Muscle of leg (tissue), 3 donors: ENCODE measurements at regions not wholly inside any gene's neighbourhood (a gene's known extent, or its start where the extent isn't known, plus 50 kb on each side); places are given as distances from the start of the nearest gene placed in this dataset.

Source experiments
- DNase-seq: peaks from one replicate; pipeline ENCODE4 v3.0.0; 2013
- H3K27ac ChIP-seq: one replicate; pipeline ENCODE4 v1.5.1; 2013; ENCODE audit warnings: mild to moderate bottlenecking, low read length, control low read depth
- H3K27me3 ChIP-seq: one replicate; pipeline ENCODE4 v1.6.1; 2013; ENCODE audit warnings: low read length; ENCODE audit not compliant: control insufficient read depth, insufficient read depth
- H3K36me3 ChIP-seq: one replicate; pipeline ENCODE4 v1.6.1; 2013; ENCODE audit warnings: low read length; ENCODE audit not compliant: control insufficient read depth, insufficient read depth
- H3K4me1 ChIP-seq: one replicate; pipeline ENCODE4 v1.6.1; 2013; ENCODE audit warnings: low read length; ENCODE audit not compliant: control insufficient read depth, insufficient read depth
- H3K4me3 ChIP-seq: one replicate; pipeline ENCODE4 v1.5.1; 2013; ENCODE audit warnings: low read length, control low read depth
- H3K9me3 ChIP-seq: replicated peaks from 2 replicates; pipeline ENCODE4 v1.6.1; 2013; ENCODE audit warnings: low read depth, low read length; ENCODE audit not compliant: control insufficient read depth
- WGBS: methylation state at CpG from one replicate; pipeline ENCODE4 v1.1.5; 2013; ENCODE audit warnings: missing lambda C conversion rate; ENCODE audit not compliant: insufficient coverage; 5-methylcytosine and 5-hydroxymethylcytosine counted together

- no peak for DNase-seq
- no peaks in the 10 kb centered on the region for H3K9me3 ChIP-seq
- WGBS: 80% methylated on average over 4 of the region's 5 CpGs
- no peak overlapping the region for H3K27ac ChIP-seq
- H3K4me1 ChIP-seq: peaks cover 18% of the 10 kb centered on the region
- no peaks in the 10 kb centered on the region for H3K27me3 ChIP-seq
- H3K4me3 ChIP-seq: no peak overlapping the region
- H3K36me3 ChIP-seq: no peaks in the 10 kb centered on the region
Measured at GRCh38 chr5:173741729-173742431, 125.4 kb upstream of the BOD1 start.

DNA sequence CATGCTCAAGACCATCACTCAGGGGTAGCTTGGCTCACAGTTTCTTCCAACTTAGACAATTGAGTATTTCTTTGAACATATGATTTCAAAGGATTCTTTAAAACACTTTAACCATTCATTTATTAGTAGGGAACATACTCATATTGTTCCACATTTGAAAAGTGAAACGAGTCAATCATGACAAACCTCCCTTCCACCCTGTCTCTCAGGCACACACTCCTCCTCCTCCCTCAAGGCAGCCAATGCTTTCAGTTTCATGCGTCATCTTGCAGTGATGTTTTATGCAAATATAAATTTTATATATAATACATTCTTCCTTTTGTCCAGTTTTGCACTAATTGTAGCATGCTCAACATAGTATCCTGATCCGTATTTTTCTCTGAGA lies 126.0 kb upstream of the BOD1 start:
- 100% methylated on average over 1 of the region's 3 CpGs for WGBS
- Histone ChIP-seq H3K4me3 (no peak overlapping the region), H3K27me3 (no peaks in the 10 kb centered on the region), H3K36me3 (no peaks in the 10 kb centered on the region), H3K4me1 (peaks cover 18% of the 10 kb centered on the region), H3K27ac (no peak overlapping the region), H3K9me3 (no peaks in the 10 kb centered on the region)
- DNase-seq: no peak

DNA sequence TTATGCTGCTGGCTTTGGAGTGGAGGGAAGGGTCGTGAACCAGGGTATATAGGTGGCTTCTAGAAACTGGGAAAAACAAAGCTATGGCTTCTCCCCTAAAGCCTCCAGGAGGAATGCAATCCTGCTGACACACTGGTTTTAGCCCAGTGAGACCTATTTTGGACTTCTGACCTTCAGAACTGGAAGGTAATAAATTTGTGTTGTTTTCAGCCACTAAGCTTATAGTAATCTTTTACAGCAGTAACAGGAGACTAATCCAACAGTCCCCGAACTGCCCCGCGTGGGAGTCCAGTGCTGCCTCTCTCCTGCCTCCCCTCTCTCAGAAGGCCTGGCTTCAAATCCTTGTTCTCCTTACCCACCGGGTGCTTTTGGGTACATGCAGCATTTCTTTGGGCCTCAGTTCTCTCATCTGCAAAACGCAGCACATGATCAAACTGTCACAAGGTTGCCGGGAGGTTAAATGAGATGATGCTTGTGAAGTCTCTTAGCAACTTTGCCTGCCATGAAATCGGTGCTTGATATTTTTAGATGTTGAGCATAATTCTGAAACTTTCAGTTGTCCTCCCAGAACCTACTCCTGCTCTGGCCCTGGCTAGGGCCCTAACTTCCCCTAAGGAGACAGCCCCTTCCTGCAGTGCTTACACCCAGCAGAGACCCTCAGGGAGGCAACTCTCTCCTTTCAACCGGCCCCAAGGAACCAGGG lies 127.3 kb upstream of the BOD1 start:
- WGBS: 58% methylated on average over 7 of the region's 9 CpGs
- Histone ChIP-seq H3K4me1 (peaks cover 18% of the 10 kb centered on the region), H3K27me3 (no peaks in the 10 kb centered on the region)

GRCh38 chr5:173744551-173744950 lies 128.1 kb upstream of the BOD1 start:
- H3K27me3 ChIP-seq: no peaks in the 10 kb centered on the region
- no peaks in the 10 kb centered on the region for H3K36me3 ChIP-seq
- H3K4me1 ChIP-seq: peaks cover 18% of the 10 kb centered on the region
- 12% methylated on average over 6 of the region's 8 CpGs for WGBS
- peak; percentile 50 for DNase-seq
- no peaks in the 10 kb centered on the region for H3K9me3 ChIP-seq
- H3K4me3 ChIP-seq: no peak overlapping the region
- H3K27ac ChIP-seq: peak overlapping the region; percentile 29

More for the DNA sequence above, 127.3 kb upstream of the BOD1 start:
- Histone ChIP-seq H3K9me3 (no peaks in the 10 kb centered on the region), H3K4me3 (no peak overlapping the region), H3K36me3 (no peaks in the 10 kb centered on the region), H3K27ac (no peak overlapping the region)
- peak; percentile 20 for DNase-seq

- H3K9me3 ChIP-seq: no peaks in the 10 kb centered on the region
- DNase-seq: peak; percentile 47
- H3K27ac ChIP-seq: peak overlapping the region; percentile 29
- H3K27me3 ChIP-seq: no peaks in the 10 kb centered on the region
- 46% methylated on average over 3 of the region's 4 CpGs for WGBS
- peaks cover 18% of the 10 kb centered on the region for H3K4me1 ChIP-seq
- H3K36me3 ChIP-seq: no peaks in the 10 kb centered on the region
- no peak overlapping the region for H3K4me3 ChIP-seq
Measured at GRCh38 chr5:173745123-173745522, 128.7 kb upstream of the BOD1 start.

GRCh38 chr5:173745557-173745956 lies 129.1 kb upstream of the BOD1 start:
- DNase-seq: no peak
- no peak overlapping the region for H3K27ac ChIP-seq
- no peaks in the 10 kb centered on the region for H3K36me3 ChIP-seq
- no peaks in the 10 kb centered on the region for H3K27me3 ChIP-seq
- no peaks in the 10 kb centered on the region for H3K9me3 ChIP-seq
- no peak overlapping the region for H3K4me3 ChIP-seq
- 87% methylated on average over 3 of the region's 7 CpGs for WGBS
- H3K4me1 ChIP-seq: peaks cover 18% of the 10 kb centered on the region

GRCh38 chr5:173746047-173746646 lies 129.7 kb upstream of the BOD1 start:
- Histone ChIP-seq H3K4me1 (peaks cover 18% of the 10 kb centered on the region), H3K27ac (no peak overlapping the region), H3K27me3 (no peaks in the 10 kb centered on the region), H3K9me3 (no peaks in the 10 kb centered on the region), H3K36me3 (no peaks in the 10 kb centered on the region), H3K4me3 (no peak overlapping the region)
- WGBS: 96% methylated on average over 5 of the region's 6 CpGs
- no peak for DNase-seq

DNA sequence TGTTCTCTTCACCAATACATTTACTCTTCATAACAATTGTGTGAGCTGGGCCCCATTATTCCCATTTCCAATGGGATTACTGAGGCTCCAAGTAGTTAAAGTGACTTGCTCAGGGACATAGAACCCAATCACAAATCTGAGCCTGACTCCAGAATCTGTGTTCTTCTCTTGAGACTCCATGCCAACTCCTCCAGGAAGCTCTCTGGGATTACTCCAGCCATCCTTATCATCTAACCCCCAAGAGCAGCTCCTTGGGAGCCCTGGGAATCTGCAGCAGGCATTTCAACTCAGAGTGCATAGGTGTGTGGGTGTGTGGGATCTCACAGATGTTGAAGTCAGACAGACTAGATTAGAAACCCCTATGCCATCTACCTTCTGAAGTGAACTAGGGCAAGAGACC lies 131.4 kb upstream of the BOD1 start:
- Histone ChIP-seq H3K36me3 (no peaks in the 10 kb centered on the region), H3K9me3 (no peaks in the 10 kb centered on the region), H3K27me3 (no peaks in the 10 kb centered on the region), H3K4me1 (peaks cover 23% of the 10 kb centered on the region), H3K27ac (no peak overlapping the region), H3K4me3 (no peak overlapping the region)
- no peak for DNase-seq

- Histone ChIP-seq H3K4me1 (peaks cover 14% of the 10 kb centered on the region), H3K27ac (no peak overlapping the region), H3K9me3 (no peaks in the 10 kb centered on the region), H3K4me3 (no peak overlapping the region), H3K36me3 (no peaks in the 10 kb centered on the region), H3K27me3 (no peaks in the 10 kb centered on the region)
- DNase-seq: no peak
- 86% methylated on average over 2 of the region's 9 CpGs for WGBS
Measured at GRCh38 chr5:173750538-173751265, 134.3 kb upstream of the BOD1 start.

DNA sequence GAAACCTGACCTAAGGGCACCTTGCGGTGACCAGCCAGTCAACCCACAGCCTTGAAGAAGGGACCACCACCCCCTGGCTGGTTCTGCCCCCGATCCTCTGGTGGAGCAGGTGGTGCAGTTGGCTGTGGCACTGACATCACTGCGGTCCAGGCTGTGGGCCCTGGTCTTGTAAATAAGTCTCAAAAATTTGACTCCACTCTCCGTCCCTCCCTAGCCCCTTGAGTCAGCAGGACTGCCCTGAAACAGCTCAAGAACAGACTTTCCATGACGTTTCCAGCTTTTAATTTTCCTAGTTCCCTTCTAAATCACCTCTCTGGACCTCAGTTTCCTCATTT lies 134.8 kb upstream of the BOD1 start:
- 95% methylated on average over 4 of the region's 5 CpGs for WGBS
- H3K27me3 ChIP-seq: no peaks in the 10 kb centered on the region
- H3K27ac ChIP-seq: no peak overlapping the region
- no peak overlapping the region for H3K4me3 ChIP-seq
- no peaks in the 10 kb centered on the region for H3K36me3 ChIP-seq
- no peaks in the 10 kb centered on the region for H3K9me3 ChIP-seq
- DNase-seq: no peak
- H3K4me1 ChIP-seq: peaks cover 13% of the 10 kb centered on the region
